ENCODE measurements at regions not wholly inside any gene's neighbourhood (a gene's known extent, or its start where the extent isn't known, plus 50 kb on each side); places are given as distances from the start of the nearest gene placed in this dataset.

- TF ChIP-seq CTCF (IDR thresholded peaks at IDR 0.05) = no peak
- no peak for TF ChIP-seq POLR2A (IDR thresholded peaks at IDR 0.05)
- TF ChIP-seq EP300 (IDR thresholded peaks at IDR 0.05) = no peak
Measured at GRCh38 chr19:28609091-28609755, 603.7 kb downstream of the UQCRFS1 start.
